ENCODE measurements at regions not wholly inside any gene's neighbourhood (a gene's known extent, or its start where the extent isn't known, plus 50 kb on each side); places are given as distances from the start of the nearest gene placed in this dataset.

DNA sequence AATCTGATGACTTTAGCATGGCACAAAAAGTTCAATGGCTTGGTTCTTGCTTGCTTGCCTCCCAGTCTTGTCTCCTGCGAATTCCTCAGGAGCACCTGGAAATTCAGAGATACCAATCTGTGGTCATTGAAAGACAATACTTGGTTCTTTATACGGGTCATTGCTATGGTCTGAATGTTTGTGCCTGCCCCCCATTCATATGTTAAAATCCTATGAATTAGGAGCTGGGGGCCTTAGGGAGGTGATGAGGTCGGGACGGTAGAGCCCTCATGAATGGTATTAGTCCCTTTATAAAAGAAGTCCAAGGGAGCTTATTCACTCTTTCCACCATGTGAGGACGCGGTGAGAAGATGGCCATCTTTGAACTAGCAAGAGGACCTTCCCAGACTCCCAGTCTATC lies 721.8 kb downstream of the UTRN start:
- H3K36me3 ChIP-seq (replicated peaks in 1 of 2; ENCODE audit: insufficient read depth in 1 of 2, low read depth in 2 of 2), result no peaks in the 10 kb centered on the region
- 84 to 94% methylated on average over 6 of the region's 6 CpGs for WGBS, 2 donors
- no peak overlapping the region for H3K27ac ChIP-seq
- H3K27me3 ChIP-seq, result no peaks in the 10 kb centered on the region
- TF ChIP-seq POLR2A (IDR thresholded peaks at IDR 0.05) (no peak), CTCF (IDR thresholded peaks at IDR 0.05) (no peak)
- no peak for DNase-seq
- no peaks in the 10 kb centered on the region for H3K4me1 ChIP-seq
- no peaks in the 10 kb centered on the region for H3K9me3 ChIP-seq
- intact Hi-C loops (cut with DNase I), result no loop called here
- ATAC-seq, result no peak
- no peak overlapping the region for H3K4me3 ChIP-seq

DNA sequence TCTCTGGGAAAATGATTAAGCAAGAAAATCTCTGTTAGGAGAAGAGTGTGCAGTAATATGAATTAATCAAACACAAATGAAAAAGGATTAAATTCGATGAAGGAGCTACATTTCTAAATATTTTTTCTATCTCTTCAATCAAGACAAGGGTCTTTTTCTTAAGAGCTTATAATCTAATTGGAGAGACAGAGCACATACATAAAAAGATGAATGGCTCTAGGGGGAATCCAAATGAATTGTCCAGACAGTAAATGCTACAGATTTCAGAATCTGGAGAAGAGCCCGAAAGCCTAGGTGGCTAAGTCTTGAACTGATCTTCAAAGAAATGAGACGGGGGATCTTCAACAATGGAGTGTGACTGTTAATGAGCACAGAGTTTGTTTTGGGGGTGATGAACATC lies 723.6 kb downstream of the UTRN start:
- ATAC-seq (no peak), DNase-seq (no peak)
- 77 to 78% methylated on average over 3 of the region's 3 CpGs for WGBS, 2 donors
- Histone ChIP-seq H3K36me3 (replicated peaks in 1 of 2; ENCODE audit: insufficient read depth in 1 of 2, low read depth in 2 of 2) (no peaks in the 10 kb centered on the region), H3K27ac (no peak overlapping the region), H3K9me3 (no peaks in the 10 kb centered on the region), H3K4me3 (no peak overlapping the region), H3K27me3 (no peaks in the 10 kb centered on the region), H3K4me1 (no peaks in the 10 kb centered on the region)
- TF ChIP-seq CTCF (IDR thresholded peaks at IDR 0.05) (no peak), POLR2A (IDR thresholded peaks at IDR 0.05) (no peak)
- intact Hi-C loops (cut with DNase I), result no loop called here

GRCh38 chr6:145009711-145010110 lies 724.6 kb downstream of the UTRN start:
- DNase-seq (no peak), ATAC-seq (no peak)
- TF ChIP-seq CTCF (IDR thresholded peaks at IDR 0.05) (no peak), POLR2A (IDR thresholded peaks at IDR 0.05) (no peak)
- Histone ChIP-seq H3K36me3 (replicated peaks in 1 of 2; ENCODE audit: insufficient read depth in 1 of 2, low read depth in 2 of 2) (no peaks in the 10 kb centered on the region), H3K9me3 (no peaks in the 10 kb centered on the region), H3K27me3 (no peaks in the 10 kb centered on the region), H3K27ac (no peak overlapping the region), H3K4me3 (no peak overlapping the region), H3K4me1 (no peaks in the 10 kb centered on the region)
- intact Hi-C loops (cut with DNase I), result no loop called here

- TF ChIP-seq CTCF (IDR thresholded peaks at IDR 0.05), result no peak
- no peak for TF ChIP-seq POLR2A (IDR thresholded peaks at IDR 0.05)
- no peaks in the 10 kb centered on the region for H3K27me3 ChIP-seq
- H3K9me3 ChIP-seq, result no peaks in the 10 kb centered on the region
- ATAC-seq, result no peak
- no peak overlapping the region for H3K27ac ChIP-seq
- peaks cover 8% of the 10 kb centered on the region for H3K4me1 ChIP-seq
- 67 to 68% methylated on average over 5 of the region's 5 CpGs for WGBS, 2 donors
- H3K4me3 ChIP-seq, result no peak overlapping the region
- intact Hi-C loops (cut with DNase I), result no loop called here
- H3K36me3 ChIP-seq (replicated peaks in 1 of 2; ENCODE audit: insufficient read depth in 1 of 2, low read depth in 2 of 2), result no peaks in the 10 kb centered on the region
- DNase-seq, result no peak
These were observed 723.2 kb downstream of the EPM2A start for GRCh38 chr6:145012039-145012662.
